Heart right ventricle (tissue), 16 donors: ENCODE measurements at regions not wholly inside any gene's neighbourhood (a gene's known extent, or its start where the extent isn't known, plus 50 kb on each side); places are given as distances from the start of the nearest gene placed in this dataset.

Experiments
- ATAC-seq, 8 donors: fragments of 200-7000 bp; cut with Tn5 transposase; one replicate each; pipeline ENCODE4 v1.9.1; 2020; ENCODE audit warnings: mild to moderate bottlenecking in 8 of 8, moderate library complexity in 8 of 8, moderate number of reproducible peaks in 1 of 8
- DNase-seq, 2 donors: peaks; one replicate each; pipeline ENCODE4 v3.0.0-alpha.2; 2020
- H3K27ac ChIP-seq, 10 donors: fragments of 200-600 bp; sonication (generic) in 2 of 10; one replicate each; pipeline versions ENCODE4 v1.5.0 to v1.8.0; 2020 to 2022; ENCODE audit warnings: mild to moderate bottlenecking in 3 of 10
- H3K27me3 ChIP-seq, 7 donors: fragments of 200-600 bp; one replicate each; pipeline ENCODE4 v1.8.0; 2021 to 2022; ENCODE audit warnings: mild to moderate bottlenecking in 2 of 7
- H3K36me3 ChIP-seq, 9 donors: fragments of 200-600 bp; sonication (generic) in 1 of 9; one replicate each; pipeline versions ENCODE4 v1.5.0 to v1.8.0; 2020 to 2022; ENCODE audit warnings: mild to moderate bottlenecking in 2 of 9
- H3K4me1 ChIP-seq, 9 donors: fragments of 200-600 bp; sonication (generic) in 1 of 9; one replicate each; pipeline versions ENCODE4 v1.5.0 to v1.8.0; 2020 to 2022; ENCODE audit warnings: mild to moderate bottlenecking in 4 of 9
- H3K4me3 ChIP-seq, 10 donors: fragments of 200-600 bp; sonication (generic) in 2 of 10; one replicate each; pipeline versions ENCODE4 v1.5.0 to v1.8.0; 2020 to 2022; ENCODE audit warnings: mild to moderate bottlenecking in 7 of 10, moderate library complexity in 2 of 10
- H3K9me3 ChIP-seq, 11 donors: fragments of 200-600 bp in 10 of 11; sonication (generic) in 2 of 11; one replicate each; pipeline versions ENCODE4 v1.5.0 to v1.8.0; 2013 to 2022; ENCODE audit warnings: mild to moderate bottlenecking in 2 of 11, control low read depth in 1 of 11, moderate library complexity in 1 of 11
- CTCF ChIP-seq, 9 donors: fragments of 200-600 bp; sonication (generic) in 2 of 9; IDR thresholded peaks; one replicate each; pipeline versions ENCODE4 v1.5.0 to v1.8.0; 2021 to 2022; ENCODE audit warnings: antibody characterized with exemption in 9 of 9, mild to moderate bottlenecking in 5 of 9, moderate library complexity in 1 of 9
- WGBS, 2 donors: extraction: QIAGEN DNeasy Blood & Tissue Kit; methylation state at CpG; one replicate each; pipeline ENCODE4 v1.1.7; 2013; ENCODE audit warnings: inconsistent platforms in 1 of 2; 5-methylcytosine and 5-hydroxymethylcytosine counted together
- intact Hi-C, 10 donors: fragments of 100-400 bp; cut with DNase I; formaldehyde crosslinking; loops; one replicate each; pipeline versions ENCODE4 v1.11.1 to v1.14.2; 2022
- donor health status: Arrhythmogenic right ventricular cardiomyopathy.
- donor health status: ischemic (EF 13 %, LVEDD 7.1; RV severe dilation, severe dysfunction).
- donor health status: healthy with polysubstance abuse.
- donor health status: DM: no; HTN: yes; CAD: no.
- donor health status: DM: no; HTN: no; CAD: no.
- donor health status: ischemic (EF 25% LVEDD 6.9; RV normal size, moderate dysfunction).
- donor health status: ischemic (EF 25% LVEDD 5.7; RV mildly dilated, moderate dysfunction).
- donor health status: healthy.
- donor health status: DM: yes; HTN: yes; CAD: no.
- donor health status: Ischemic cardiomyopathy.
- donor health status: ischemic (EF 35%, LVEDD 5.7; RV mildly dilated, moderate dysfunction).
- donor health status: nonischemic (EF 11% LVEDD 7.7; RV severe dilation, severe dysfunction).
- donor health status: DM: yes; HTN: yes; CAD: no.
- donor health status: PGD.
- donor health status: ischemic (EF 29% LVEDD 5.4; RV normal size, mild dysfunction).
- donor health status: nonischemic (EF 23%, LVEDD 6.1; RV moderate dilation, normal function).

- WGBS, 2 donors: 65 to 71% methylated on average over 7 of the region's 7 CpGs
- no peaks in the 10 kb centered on the region for H3K36me3 ChIP-seq
- H3K4me3 ChIP-seq: no peak overlapping the region
- intact Hi-C loops: no loop called here
- H3K9me3 ChIP-seq: peaks cover 0 to 29% (median 4%) of the 10 kb centered on the region in 11 donors
- H3K4me1 ChIP-seq: no peaks in the 10 kb centered on the region
- no peak for TF ChIP-seq CTCF (IDR thresholded peaks at IDR 0.05)
- no peak overlapping the region for H3K27ac ChIP-seq
- no peak for ATAC-seq
- H3K27me3 ChIP-seq: peaks cover 0 to 50% (median 18%) of the 10 kb centered on the region in 7 donors
- no peak for DNase-seq
Observed at GRCh38 chr22:47367107-47367690, 604.7 kb downstream of the TBC1D22A start.

DNA sequence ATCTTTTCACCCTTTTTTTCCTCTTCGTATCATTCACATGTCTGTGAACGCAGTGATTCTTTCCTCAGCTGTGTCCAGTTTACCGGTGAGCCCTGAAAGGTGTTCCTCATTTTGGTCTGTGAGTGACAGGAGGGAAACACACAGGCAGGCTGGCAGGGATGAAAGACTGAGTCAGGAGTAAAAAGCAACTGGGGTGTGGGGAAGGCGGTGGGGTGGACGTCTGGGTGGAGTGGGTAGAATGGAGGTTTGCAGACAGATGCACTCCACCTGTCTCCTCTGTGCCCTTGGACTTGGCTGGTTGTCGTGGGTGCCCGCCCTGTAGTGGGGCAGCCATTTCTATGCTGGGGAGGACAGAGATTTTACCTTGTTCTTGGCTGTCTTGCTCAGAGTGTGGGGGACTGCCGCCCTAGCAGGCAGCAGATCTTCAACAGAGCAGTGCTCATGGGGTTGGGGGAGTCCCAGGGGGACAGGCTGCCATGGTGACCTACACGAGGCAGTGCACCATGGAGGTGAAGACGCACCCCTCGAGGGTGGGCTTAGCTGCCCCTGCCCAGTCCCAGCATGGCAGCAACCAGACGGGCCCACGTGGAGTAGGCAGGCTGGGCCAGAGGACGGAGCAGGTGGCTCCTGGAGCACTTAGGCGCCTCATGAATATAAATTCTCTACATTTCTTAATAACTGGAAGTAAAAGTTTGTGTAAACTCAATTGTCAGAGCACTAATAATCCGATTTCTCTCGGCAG is 603.7 kb downstream of the TBC1D22A start:
- no peak overlapping the region for H3K27ac ChIP-seq
- intact Hi-C loops: no loop called here
- H3K36me3 ChIP-seq: no peaks in the 10 kb centered on the region
- no peaks in the 10 kb centered on the region for H3K4me1 ChIP-seq
- peaks cover 0 to 39% (median 12%) of the 10 kb centered on the region in 11 donors for H3K9me3 ChIP-seq
- ATAC-seq: no peak
- DNase-seq: no peak
- H3K4me3 ChIP-seq: no peak overlapping the region
- WGBS, 2 donors: 76 to 83% methylated on average over 17 of the region's 17 CpGs
- TF ChIP-seq CTCF (IDR thresholded peaks at IDR 0.05): no peak
- peaks cover 0 to 41% (median 14%) of the 10 kb centered on the region in 7 donors for H3K27me3 ChIP-seq

- Histone ChIP-seq H3K4me3 (no peak overlapping the region), H3K36me3 (no peaks in the 10 kb centered on the region), H3K27ac (no peak overlapping the region), H3K4me1 (no peaks in the 10 kb centered on the region), H3K27me3 (peaks cover 0 to 8% (median 0%) of the 10 kb centered on the region in 7 donors), H3K9me3 (peaks cover 0 to 42% (median 12%) of the 10 kb centered on the region in 11 donors)
- 95 to 98% methylated on average over 3 of the region's 3 CpGs for WGBS, 2 donors
- DNase-seq (no peak), ATAC-seq (no peak)
- TF ChIP-seq CTCF (IDR thresholded peaks at IDR 0.05): no peak
- intact Hi-C loops: no loop called here
Observed at GRCh38 chr22:47361247-47361646, 598.8 kb downstream of the TBC1D22A start.

- 92% methylated on average over 10 of the region's 10 CpGs for WGBS, 2 donors
- ATAC-seq: no peak
- TF ChIP-seq CTCF (IDR thresholded peaks at IDR 0.05): no peak
Observed at GRCh38 chr22:47357493-47357892, 595.0 kb downstream of the TBC1D22A start.

More at GRCh38 chr22:47357493-47357892, 595.0 kb downstream of the TBC1D22A start:
- intact Hi-C loops: no loop called here
- H3K4me3 ChIP-seq: no peak overlapping the region
- DNase-seq: no peak
- no peaks in the 10 kb centered on the region for H3K4me1 ChIP-seq
- H3K36me3 ChIP-seq: no peaks in the 10 kb centered on the region
- H3K27ac ChIP-seq: no peak overlapping the region
- peaks cover 0 to 16% (median 4%) of the 10 kb centered on the region in 7 donors for H3K27me3 ChIP-seq
- peaks cover 0 to 17% (median 8%) of the 10 kb centered on the region in 11 donors for H3K9me3 ChIP-seq
